B cell (primary cell): ENCODE measurements at regions not wholly inside any gene's neighbourhood (a gene's known extent, or its start where the extent isn't known, plus 50 kb on each side); places are given as distances from the start of the nearest gene placed in this dataset.

Source experiments
- ATAC-seq: fragments of 200-7000 bp; cut with Tn5 transposase; one replicate; pipeline ENCODE4 v1.10.0; 2021; ENCODE audit warnings: low read depth, mild to moderate bottlenecking, moderate number of reproducible peaks, moderate library complexity
- CTCF ChIA-PET: fragments of 350-600 bp; sonication (Branson Sonifier 250); formaldehyde crosslinking; loops from one replicate; lab custom pipeline; 2021; ENCODE audit warnings: antibody characterized with exemption, inconsistent platforms; lab: Charles Lee
- POLR2A ChIA-PET: fragments of 350-600 bp; sonication (Branson Sonifier 250); formaldehyde crosslinking; loops from one replicate; lab custom pipeline; 2021; ENCODE audit warnings: antibody characterized with exemption; lab: Charles Lee
- DNase-seq: peaks from one replicate; pipeline ENCODE4 v3.0.0; 2013
- H2AFZ ChIP-seq: 2 replicates; pipeline ENCODE4 v1.6.1; 2012; ENCODE audit warnings: mild to moderate bottlenecking, low read depth, low read length; ENCODE audit not compliant: insufficient read depth, poor library complexity, severe bottlenecking
- H3K27ac ChIP-seq, 2 donors: 1 replicate in 1 of 2; 2 replicates in 1 of 2; pipeline ENCODE4 v1.5.1; 2012 to 2013; ENCODE audit warnings: low read length in 2 of 2, mild to moderate bottlenecking in 2 of 2, moderate library complexity in 1 of 2
- H3K27me3 ChIP-seq, 4 experiments: fragments of 200-600 bp in 1 of 4; sonication (generic) in 1 of 4; replicated peaks in 1 of 4; 1 replicate in 2 of 4; 2 replicates in 2 of 4; pipeline versions ENCODE4 v1.6.1 to v1.7.0; 2013 to 2016; ENCODE audit warnings: low read length in 3 of 4, mild to moderate bottlenecking in 2 of 4, mixed read lengths in 1 of 4, moderate library complexity in 1 of 4; ENCODE audit not compliant: insufficient read depth in 4 of 4, control insufficient read depth in 3 of 4; ENCODE audit errors: control extremely low read depth in 1 of 4
- H3K36me3 ChIP-seq, 2 experiments: replicated peaks in 1 of 2; 1 replicate in 1 of 2; 2 replicates in 1 of 2; pipeline versions ENCODE4 v1.6.1 to v1.7.1; 2013; ENCODE audit warnings: low read length in 1 of 2; ENCODE audit not compliant: insufficient read depth in 2 of 2, control insufficient read depth in 1 of 2; ENCODE audit errors: control extremely low read depth in 1 of 2, extremely low read depth in 1 of 2
- H3K4me1 ChIP-seq, 2 donors: fragments of 200-600 bp in 1 of 2; sonication (generic) in 1 of 2; 1 replicate in 1 of 2; 2 replicates in 1 of 2; pipeline versions ENCODE4 v1.5.1 to v1.6.1; 2013 to 2017; ENCODE audit warnings: low read length in 2 of 2; ENCODE audit not compliant: control insufficient read depth in 2 of 2, insufficient read depth in 2 of 2
- H3K4me2 ChIP-seq: replicated peaks from 2 replicates; pipeline ENCODE3; 2012; ENCODE audit warnings: mild to moderate bottlenecking, low read depth, low read length; ENCODE audit not compliant: poor library complexity, severe bottlenecking
- H3K4me3 ChIP-seq, 5 experiments: fragments of 200-600 bp in 1 of 5; sonication (generic) in 1 of 5; 1 replicate in 3 of 5; 2 replicates in 2 of 5; pipeline versions ENCODE4 v1.5.1 to v1.7.0; 2011 to 2016; ENCODE audit warnings: low read length in 4 of 5, mild to moderate bottlenecking in 4 of 5, low read depth in 2 of 5, control low read depth in 1 of 5, moderate library complexity in 1 of 5; ENCODE audit not compliant: insufficient read depth in 1 of 5; ENCODE audit errors: control extremely low read depth in 1 of 5, extremely low read depth in 1 of 5
- H3K79me2 ChIP-seq: fragments of 200-600 bp; sonication (generic); one replicate; pipeline ENCODE4 v1.6.0; 2016; ENCODE audit warnings: low read length; ENCODE audit not compliant: control insufficient read depth, insufficient read depth
- H3K9ac ChIP-seq: fragments of 200-600 bp; sonication (generic); 2 replicates; pipeline ENCODE4 v1.6.1; 2017; ENCODE audit warnings: mild to moderate bottlenecking, low read length, moderate library complexity
- H3K9me3 ChIP-seq, 3 donors: one replicate each; pipeline versions ENCODE4 v1.6.1 to v1.7.1; 2013; ENCODE audit warnings: low read length in 2 of 3; ENCODE audit not compliant: control insufficient read depth in 2 of 3, insufficient read depth in 1 of 3; ENCODE audit errors: control extremely low read depth in 1 of 3
- H4K20me1 ChIP-seq: 2 replicates; pipeline ENCODE4 v1.6.0; 2012; ENCODE audit warnings: mild to moderate bottlenecking, low read length; ENCODE audit not compliant: insufficient read depth, control insufficient read depth, poor library complexity, severe bottlenecking
- H3K27ac Mint-ChIP-seq: one replicate; pipeline ENCODE4 v1.8.0; 2021; ENCODE audit warnings: mixed read lengths
- H3K27me3 Mint-ChIP-seq: one replicate; pipeline ENCODE4 v1.8.0; 2021; ENCODE audit warnings: mixed read lengths
- H3K4me1 Mint-ChIP-seq: one replicate; pipeline ENCODE4 v1.8.0; 2021; ENCODE audit warnings: mixed read lengths
- H3K4me3 Mint-ChIP-seq: one replicate; pipeline ENCODE4 v1.8.0; 2021; ENCODE audit warnings: mixed read lengths
- H3K9me3 Mint-ChIP-seq: one replicate; pipeline ENCODE4 v1.8.0; 2022; ENCODE audit warnings: mixed read lengths; ENCODE audit not compliant: insufficient read depth
- EZH2 ChIP-seq: IDR thresholded peaks from 2 replicates; pipeline ENCODE4 v1.6.1; 2012; ENCODE audit warnings: borderline replicate concordance, low read depth, mild to moderate bottlenecking, moderate library complexity, low read length; ENCODE audit not compliant: insufficient read depth, poor library complexity, severe bottlenecking
- WGBS: methylation state at CpG from one replicate; pipeline ENCODE4 v1.1.5; 2013; ENCODE audit warnings: missing lambda C conversion rate; ENCODE audit not compliant: insufficient coverage; 5-methylcytosine and 5-hydroxymethylcytosine counted together
- intact Hi-C: fragments of 100-400 bp; cut with micrococcal nuclease; formaldehyde crosslinking; loops from one replicate; pipeline ENCODE4 v1.10.0; 2022
- TF ChIP-seq, protein P1 (sequence below): fragments of 200-600 bp; IDR thresholded peaks from one replicate; pipeline ENCODE4 v1.8.0; 2022; ENCODE audit warnings: antibody characterized with exemption, mild to moderate bottlenecking

DNA sequence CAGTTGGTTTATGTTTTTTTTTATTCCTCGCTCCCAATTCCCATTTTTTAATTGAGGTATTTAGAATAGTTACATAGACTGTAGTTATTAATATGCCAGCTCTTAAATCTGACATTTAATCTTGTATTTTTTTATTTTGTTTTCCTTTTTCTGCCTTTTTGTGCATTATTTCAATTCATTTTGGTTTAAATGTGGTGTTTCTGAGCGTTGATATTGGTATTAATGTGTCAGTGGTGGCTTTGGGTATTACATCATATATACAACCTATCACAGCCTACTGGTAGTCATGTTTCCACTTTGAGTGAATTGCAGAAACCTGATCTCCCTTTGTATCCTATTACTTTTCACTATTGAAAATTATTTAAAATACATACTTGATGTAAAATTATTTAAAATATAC is 1027.3 kb downstream of the KCNT2 start:
- no peaks in the 10 kb centered on the region for H3K79me2 ChIP-seq
- no CpG with 5 or more reads among the region's 2 CpGs for WGBS
- no peaks in the 10 kb centered on the region for H3K36me3 ChIP-seq
- intact Hi-C loops = no loop called here
- H2AFZ ChIP-seq = no peak overlapping the region
- no peak overlapping the region for H3K27ac Mint-ChIP-seq
- peaks cover 4% of the 10 kb centered on the region for H3K9me3 Mint-ChIP-seq
- H3K27me3 ChIP-seq = no peaks in the 10 kb centered on the region
- CTCF ChIA-PET = no interaction called here
- no peaks in the 10 kb centered on the region for H3K4me1 Mint-ChIP-seq
- TF ChIP-seq, protein P1, sequence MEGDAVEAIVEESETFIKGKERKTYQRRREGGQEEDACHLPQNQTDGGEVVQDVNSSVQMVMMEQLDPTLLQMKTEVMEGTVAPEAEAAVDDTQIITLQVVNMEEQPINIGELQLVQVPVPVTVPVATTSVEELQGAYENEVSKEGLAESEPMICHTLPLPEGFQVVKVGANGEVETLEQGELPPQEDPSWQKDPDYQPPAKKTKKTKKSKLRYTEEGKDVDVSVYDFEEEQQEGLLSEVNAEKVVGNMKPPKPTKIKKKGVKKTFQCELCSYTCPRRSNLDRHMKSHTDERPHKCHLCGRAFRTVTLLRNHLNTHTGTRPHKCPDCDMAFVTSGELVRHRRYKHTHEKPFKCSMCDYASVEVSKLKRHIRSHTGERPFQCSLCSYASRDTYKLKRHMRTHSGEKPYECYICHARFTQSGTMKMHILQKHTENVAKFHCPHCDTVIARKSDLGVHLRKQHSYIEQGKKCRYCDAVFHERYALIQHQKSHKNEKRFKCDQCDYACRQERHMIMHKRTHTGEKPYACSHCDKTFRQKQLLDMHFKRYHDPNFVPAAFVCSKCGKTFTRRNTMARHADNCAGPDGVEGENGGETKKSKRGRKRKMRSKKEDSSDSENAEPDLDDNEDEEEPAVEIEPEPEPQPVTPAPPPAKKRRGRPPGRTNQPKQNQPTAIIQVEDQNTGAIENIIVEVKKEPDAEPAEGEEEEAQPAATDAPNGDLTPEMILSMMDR = no peak
- no peak for TF ChIP-seq EZH2
- H3K9ac ChIP-seq = no peak overlapping the region
- POLR2A ChIA-PET = no interaction called here
- no peaks in the 10 kb centered on the region for H3K4me1 ChIP-seq
- no peaks in the 10 kb centered on the region for H3K27me3 Mint-ChIP-seq
- H3K4me3 Mint-ChIP-seq = no peak overlapping the region
- peaks cover 0 to 6% (median 0%) of the 10 kb centered on the region in 3 donors for H3K9me3 ChIP-seq
- DNase-seq (no peak), ATAC-seq (no peak)
- H4K20me1 ChIP-seq = no peaks in the 10 kb centered on the region
- H3K4me3 ChIP-seq = no peak overlapping the region
- no peak overlapping the region for H3K4me2 ChIP-seq
- no peak overlapping the region for H3K27ac ChIP-seq

DNA sequence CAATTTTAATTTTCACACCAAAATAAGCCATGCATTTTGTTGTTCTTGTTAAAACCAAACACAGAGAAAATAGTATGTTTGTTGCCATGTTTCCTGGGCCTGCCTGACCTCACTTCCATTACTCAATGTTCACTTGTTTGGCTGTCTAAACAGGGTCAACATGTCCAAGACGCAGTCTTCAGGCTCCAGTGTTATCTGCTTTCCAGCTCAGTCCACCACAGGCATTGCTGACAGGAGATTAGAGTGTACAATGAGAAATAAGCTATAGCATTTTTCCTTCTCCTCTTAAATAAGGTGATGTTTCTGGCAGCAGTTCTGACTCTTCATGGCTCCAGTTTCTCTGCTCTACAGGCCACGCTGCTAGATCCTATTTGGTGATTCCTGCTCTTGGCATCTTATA is 1030.5 kb downstream of the KCNT2 start:
- H3K9ac ChIP-seq = no peak overlapping the region
- ATAC-seq (no peak), DNase-seq (no peak)
- H3K9me3 Mint-ChIP-seq = peaks cover 4% of the 10 kb centered on the region
- 100% methylated on average over 1 of the region's 2 CpGs for WGBS
- no peak overlapping the region for H3K27ac ChIP-seq
- no peaks in the 10 kb centered on the region for H3K27me3 Mint-ChIP-seq
- no peak overlapping the region for H3K4me2 ChIP-seq
- no peak overlapping the region for H2AFZ ChIP-seq
- H3K4me3 ChIP-seq = no peak overlapping the region
- no peaks in the 10 kb centered on the region for H3K79me2 ChIP-seq
- no peak overlapping the region for H3K4me3 Mint-ChIP-seq
- ChIA-PET CTCF (no interaction called here), POLR2A (no interaction called here)
- no peaks in the 10 kb centered on the region for H3K36me3 ChIP-seq
- no peak overlapping the region for H3K27ac Mint-ChIP-seq
- H3K4me1 ChIP-seq = no peaks in the 10 kb centered on the region
- TF ChIP-seq EZH2 = no peak
- TF ChIP-seq, protein P1 = no peak
- intact Hi-C loops = no loop called here
- H4K20me1 ChIP-seq = no peaks in the 10 kb centered on the region
- no peaks in the 10 kb centered on the region for H3K4me1 Mint-ChIP-seq
- no peaks in the 10 kb centered on the region for H3K27me3 ChIP-seq
- H3K9me3 ChIP-seq = no peaks in the 10 kb centered on the region
